GM13976 (cell line): ENCODE measurements at regions not wholly inside any gene's neighbourhood (a gene's known extent, or its start where the extent isn't known, plus 50 kb on each side); places are given as distances from the start of the nearest gene placed in this dataset.
"Not testable (repeated sequence)": the region's sequence is repeated elsewhere in the genome, so short reads cannot be mapped to it uniquely, and the experiment has no call there.

Experiments
- DNase-seq: peaks from one replicate; pipeline ENCODE4 v3.0.0; 2012; ENCODE audit warnings: low spot score
- CTCF ChIP-seq: IDR thresholded peaks from 2 replicates; pipeline ENCODE4 v1.5.1; 2012; ENCODE audit warnings: borderline replicate concordance, mild to moderate bottlenecking; ENCODE audit not compliant: insufficient read depth; ENCODE audit errors: extremely low read depth, missing control alignments, control extremely low read depth
- in situ Hi-C: fragments of 300-500 bp; cut with MboI; formaldehyde crosslinking; loops from one replicate; pipeline ENCODE4 v1.12.0; 2022; ENCODE audit warnings: low sequenced_read_pairs, mixed read lengths, inconsistent platforms; ENCODE audit not compliant: unreplicated experiment

GRCh38 chr6:3920321-3920720 is 71.1 kb downstream of the FAM50B start:
- in situ Hi-C loops = no loop called here
- no peak for TF ChIP-seq CTCF
- no peak for DNase-seq

- in situ Hi-C loops = no loop called here
- no peak for TF ChIP-seq CTCF
- no peak for DNase-seq
Observed at GRCh38 chr6:3921663-3922062, 72.5 kb downstream of the FAM50B start.

GRCh38 chr6:3922619-3923018 is 73.4 kb downstream of the FAM50B start:
- in situ Hi-C loops = not testable (repeated sequence)

GRCh38 chr6:3925223-3926149 is 76.3 kb downstream of the FAM50B start:
- in situ Hi-C loops, DNase-seq: not testable (repeated sequence)

More at GRCh38 chr6:3922619-3923018, 73.4 kb downstream of the FAM50B start:
- not testable (repeated sequence) for DNase-seq

- in situ Hi-C loops = no loop called here
- DNase-seq = no peak
- no peak for TF ChIP-seq CTCF
Observed at GRCh38 chr6:3926150-3926482, 76.9 kb downstream of the FAM50B start.

GRCh38 chr6:3928111-3928510 is 78.9 kb downstream of the FAM50B start:
- in situ Hi-C loops = no loop called here
- TF ChIP-seq CTCF = no peak
- no peak for DNase-seq

GRCh38 chr6:3929281-3929798 is 80.2 kb downstream of the FAM50B start:
- in situ Hi-C loops = no loop called here
- no peak for TF ChIP-seq CTCF

GRCh38 chr6:3937438-3937837 is 88.3 kb downstream of the FAM50B start:
- no peak for DNase-seq
- TF ChIP-seq CTCF = no peak
- in situ Hi-C loops = no loop called here

More at GRCh38 chr6:3929281-3929798, 80.2 kb downstream of the FAM50B start:
- DNase-seq = no peak
